ENCODE measurements at regions not wholly inside any gene's neighbourhood (a gene's known extent, or its start where the extent isn't known, plus 50 kb on each side); places are given as distances from the start of the nearest gene placed in this dataset.

- no peak for TF ChIP-seq CTCF (IDR thresholded peaks at IDR 0.05; ENCODE audit: borderline replicate concordance, control extremely low read depth, extremely low read depth, insufficient read depth, missing control alignments)
- in situ Hi-C loops (cut with MboI; ENCODE audit: low sequenced_read_pairs, unreplicated experiment), result no loop called here
- no peak for DNase-seq (ENCODE audit: low spot score)
Observed at GRCh38 chr2:223363085-223363484, 239.1 kb downstream of the SCG2 start.

GRCh38 chr2:223365158-223365679, 236.9 kb downstream of the SCG2 start:
- DNase-seq (ENCODE audit: low spot score), result no peak
- in situ Hi-C loops (cut with MboI; ENCODE audit: low sequenced_read_pairs, unreplicated experiment), result no loop called here

GRCh38 chr2:223366566-223366965, 235.6 kb downstream of the SCG2 start:
- no peak for TF ChIP-seq CTCF (IDR thresholded peaks at IDR 0.05; ENCODE audit: borderline replicate concordance, control extremely low read depth, extremely low read depth, insufficient read depth, missing control alignments)
- no peak for DNase-seq (ENCODE audit: low spot score)
- in situ Hi-C loops (cut with MboI; ENCODE audit: low sequenced_read_pairs, unreplicated experiment), result no loop called here

More at GRCh38 chr2:223365158-223365679, 236.9 kb downstream of the SCG2 start:
- TF ChIP-seq CTCF (IDR thresholded peaks at IDR 0.05; ENCODE audit: borderline replicate concordance, control extremely low read depth, extremely low read depth, insufficient read depth, missing control alignments), result no peak

GRCh38 chr2:223368481-223368880, 233.7 kb downstream of the SCG2 start:
- DNase-seq (ENCODE audit: low spot score), result no peak

GRCh38 chr2:223369889-223370288, 232.3 kb downstream of the SCG2 start:
- in situ Hi-C loops (cut with MboI; ENCODE audit: low sequenced_read_pairs, unreplicated experiment), result no loop called here
- no peak for DNase-seq (ENCODE audit: low spot score)
- TF ChIP-seq CTCF (IDR thresholded peaks at IDR 0.05; ENCODE audit: borderline replicate concordance, control extremely low read depth, extremely low read depth, insufficient read depth, missing control alignments), result no peak

More at GRCh38 chr2:223368481-223368880, 233.7 kb downstream of the SCG2 start:
- in situ Hi-C loops (cut with MboI; ENCODE audit: low sequenced_read_pairs, unreplicated experiment), result no loop called here
- no peak for TF ChIP-seq CTCF (IDR thresholded peaks at IDR 0.05; ENCODE audit: borderline replicate concordance, control extremely low read depth, extremely low read depth, insufficient read depth, missing control alignments)

- in situ Hi-C loops (cut with MboI; ENCODE audit: low sequenced_read_pairs, unreplicated experiment), result no loop called here
- TF ChIP-seq CTCF (IDR thresholded peaks at IDR 0.05; ENCODE audit: borderline replicate concordance, control extremely low read depth, extremely low read depth, insufficient read depth, missing control alignments), result no peak
- no peak for DNase-seq (ENCODE audit: low spot score)
Observed at GRCh38 chr2:223383315-223383714, 218.8 kb downstream of the SCG2 start.

Data from GM13976 (cell line).